Non-pigmented ciliary epithelial cell (primary cell): ENCODE measurements at regions not wholly inside any gene's neighbourhood (a gene's known extent, or its start where the extent isn't known, plus 50 kb on each side); places are given as distances from the start of the nearest gene placed in this dataset.
"Not testable (repeated sequence)": the region's sequence is repeated elsewhere in the genome, so short reads cannot be mapped to it uniquely, and the experiment has no call there.

Source experiments
- DNase-seq: peaks from one replicate; pipeline ENCODE4 v3.0.0-alpha.2; 2010; ENCODE audit warnings: low read depth

DNA sequence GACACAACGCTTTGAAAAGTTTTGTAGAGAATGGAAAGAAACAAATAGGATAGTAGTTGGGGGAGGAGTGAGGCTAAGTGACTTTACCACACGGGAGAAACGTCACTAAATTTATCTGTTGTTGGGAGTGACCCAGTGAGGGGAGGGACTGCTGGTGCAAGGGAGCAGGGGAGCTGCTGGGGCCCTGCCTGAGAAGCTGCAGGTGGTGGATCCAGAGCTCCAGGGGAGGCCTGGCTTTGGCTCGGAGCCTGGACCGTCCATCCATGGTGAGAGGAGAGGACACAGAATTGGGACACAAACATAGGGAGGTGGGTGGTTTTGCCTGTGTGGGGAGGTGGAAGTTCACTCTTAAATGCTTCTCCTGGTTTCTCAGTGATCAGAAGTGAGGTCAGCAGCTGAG lies 107.6 kb downstream of the GOSR1 start:
- DNase-seq = no peak

- no peak for DNase-seq
Measured at GRCh38 chr17:30580916-30581315, 103.7 kb downstream of the GOSR1 start.

DNA sequence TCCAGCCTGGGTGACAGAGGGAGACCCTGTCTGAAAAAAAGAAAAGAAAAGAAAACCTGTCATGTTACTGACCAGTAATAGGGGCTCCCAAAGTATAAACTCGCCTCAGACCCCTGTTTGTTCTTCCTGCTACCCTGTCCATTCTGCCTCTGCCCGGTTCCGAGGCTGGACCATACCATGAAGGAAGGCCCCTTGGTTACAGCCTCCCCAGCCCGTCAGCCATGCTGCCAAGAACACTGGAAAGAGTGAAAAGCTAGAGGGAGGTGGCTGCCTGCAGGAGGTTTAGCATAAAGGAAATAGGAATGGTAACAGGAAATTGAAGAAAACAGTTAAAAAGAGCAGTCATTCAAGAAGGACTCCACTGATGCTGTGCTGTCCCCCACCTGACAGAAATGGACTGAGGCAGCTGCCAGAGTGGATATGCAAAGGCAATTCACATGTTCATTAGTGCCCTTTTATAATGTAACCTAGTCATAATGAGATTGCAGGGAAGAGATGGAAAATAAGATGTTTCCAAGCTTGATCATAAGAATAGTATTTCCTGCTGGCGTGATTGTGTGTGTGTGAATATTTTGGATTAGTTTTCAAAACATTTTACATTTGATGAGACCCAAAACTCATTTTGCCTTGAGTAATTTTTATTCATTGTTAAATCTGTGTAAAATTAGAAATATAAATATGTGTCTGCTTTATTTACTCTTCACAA lies 102.6 kb downstream of the GOSR1 start:
- no peak for DNase-seq

GRCh38 chr17:30578015-30578717 lies 101.0 kb downstream of the GOSR1 start:
- DNase-seq = not testable (repeated sequence)
